ENCODE measurements at regions not wholly inside any gene's neighbourhood (a gene's known extent, or its start where the extent isn't known, plus 50 kb on each side); places are given as distances from the start of the nearest gene placed in this dataset.

DNA sequence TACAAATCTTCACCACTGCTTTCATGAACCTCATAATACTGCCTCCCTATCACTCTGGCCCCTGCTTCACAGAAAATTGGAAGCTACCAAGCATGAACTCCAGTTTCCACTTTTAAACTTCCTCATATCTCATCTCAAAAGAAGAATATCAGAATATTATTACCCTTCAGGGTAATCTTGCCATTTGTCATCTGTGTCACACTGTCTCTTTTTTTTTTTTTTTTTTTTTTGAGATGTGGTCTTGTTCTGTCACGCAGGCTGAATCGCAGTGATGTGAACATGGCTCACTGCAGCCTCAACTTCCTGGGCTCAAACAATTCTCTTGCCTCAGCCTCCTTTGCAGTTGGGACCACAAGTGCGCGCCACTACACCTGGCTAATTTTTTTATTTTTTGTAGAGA is 80.4 kb upstream of the TCF12 start:
- Histone ChIP-seq H3K4me1 (ENCODE audit: insufficient read depth) (no peaks in the 10 kb centered on the region), H3K27me3 (no peaks in the 10 kb centered on the region), H3K27ac (no peak overlapping the region), H3K9me3 (ENCODE audit: low read depth) (no peaks in the 10 kb centered on the region), H3K4me3 (no peak overlapping the region), H3K4me2 (no peak overlapping the region), H3K36me3 (replicated peaks; ENCODE audit: insufficient read depth, low read depth) (no peaks in the 10 kb centered on the region), H3K79me2 (no peaks in the 10 kb centered on the region), H2AFZ (no peak overlapping the region), H3K9me2 (replicated peaks; ENCODE audit: insufficient read depth) (no peaks in the 10 kb centered on the region), H4K20me1 (ENCODE audit: insufficient read depth, poor library complexity, severe bottlenecking) (no peaks in the 10 kb centered on the region)
- WGBS (ENCODE audit: low lambda C conversion rate, missing lambda C conversion rate) = 96% methylated on average over 4 of the region's 4 CpGs
- TF ChIP-seq EZH2phosphoT487 (IDR thresholded peaks at IDR 0.05; ENCODE audit: low read depth, severe bottlenecking, unreplicated experiment) (no peak), EZH2 (IDR thresholded peaks at IDR 0.05; ENCODE audit: borderline replicate concordance) (no peak)
- TF ChIP-seq, protein P1, sequence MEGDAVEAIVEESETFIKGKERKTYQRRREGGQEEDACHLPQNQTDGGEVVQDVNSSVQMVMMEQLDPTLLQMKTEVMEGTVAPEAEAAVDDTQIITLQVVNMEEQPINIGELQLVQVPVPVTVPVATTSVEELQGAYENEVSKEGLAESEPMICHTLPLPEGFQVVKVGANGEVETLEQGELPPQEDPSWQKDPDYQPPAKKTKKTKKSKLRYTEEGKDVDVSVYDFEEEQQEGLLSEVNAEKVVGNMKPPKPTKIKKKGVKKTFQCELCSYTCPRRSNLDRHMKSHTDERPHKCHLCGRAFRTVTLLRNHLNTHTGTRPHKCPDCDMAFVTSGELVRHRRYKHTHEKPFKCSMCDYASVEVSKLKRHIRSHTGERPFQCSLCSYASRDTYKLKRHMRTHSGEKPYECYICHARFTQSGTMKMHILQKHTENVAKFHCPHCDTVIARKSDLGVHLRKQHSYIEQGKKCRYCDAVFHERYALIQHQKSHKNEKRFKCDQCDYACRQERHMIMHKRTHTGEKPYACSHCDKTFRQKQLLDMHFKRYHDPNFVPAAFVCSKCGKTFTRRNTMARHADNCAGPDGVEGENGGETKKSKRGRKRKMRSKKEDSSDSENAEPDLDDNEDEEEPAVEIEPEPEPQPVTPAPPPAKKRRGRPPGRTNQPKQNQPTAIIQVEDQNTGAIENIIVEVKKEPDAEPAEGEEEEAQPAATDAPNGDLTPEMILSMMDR (IDR thresholded peaks at IDR 0.05; ENCODE audit: poor library complexity) = no peak
- DNase-seq (ENCODE audit: low spot score) = no peak

DNA sequence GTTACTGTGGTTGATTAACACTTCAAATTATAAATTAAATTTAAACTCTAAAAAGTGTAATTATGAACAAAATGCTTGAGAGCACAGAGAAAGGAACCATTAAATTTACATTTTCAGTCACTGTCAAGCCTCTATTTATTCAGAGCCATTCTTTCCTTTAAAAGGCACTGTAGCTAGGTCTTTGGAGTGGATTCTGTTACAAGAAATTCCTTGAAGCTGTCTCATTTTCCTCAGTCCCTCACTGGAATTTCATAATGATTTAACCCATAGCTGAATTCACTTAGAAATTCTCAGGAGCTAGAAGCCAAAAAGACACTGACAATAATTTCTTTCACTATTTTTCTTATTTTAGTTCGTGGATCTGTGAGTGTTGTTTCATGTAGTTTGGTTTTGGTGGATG is 81.2 kb upstream of the TCF12 start:
- Histone ChIP-seq H3K4me2 (no peak overlapping the region), H3K9me2 (replicated peaks; ENCODE audit: insufficient read depth) (no peaks in the 10 kb centered on the region), H3K4me3 (no peak overlapping the region), H3K36me3 (replicated peaks; ENCODE audit: insufficient read depth, low read depth) (no peaks in the 10 kb centered on the region), H3K27ac (no peak overlapping the region), H3K4me1 (ENCODE audit: insufficient read depth) (no peaks in the 10 kb centered on the region), H2AFZ (no peak overlapping the region), H3K27me3 (no peaks in the 10 kb centered on the region), H3K79me2 (no peaks in the 10 kb centered on the region), H3K9me3 (ENCODE audit: low read depth) (no peaks in the 10 kb centered on the region), H4K20me1 (ENCODE audit: insufficient read depth, poor library complexity, severe bottlenecking) (no peaks in the 10 kb centered on the region)
- no peak for DNase-seq (ENCODE audit: low spot score)
- no peak for TF ChIP-seq EZH2phosphoT487 (IDR thresholded peaks at IDR 0.05; ENCODE audit: low read depth, severe bottlenecking, unreplicated experiment)
- TF ChIP-seq, protein P1 (IDR thresholded peaks at IDR 0.05; ENCODE audit: poor library complexity) = no peak
- TF ChIP-seq EZH2 (IDR thresholded peaks at IDR 0.05; ENCODE audit: borderline replicate concordance) = no peak
- 83% methylated on average over 1 of the region's 1 CpG for WGBS (ENCODE audit: low lambda C conversion rate, missing lambda C conversion rate)

DNA sequence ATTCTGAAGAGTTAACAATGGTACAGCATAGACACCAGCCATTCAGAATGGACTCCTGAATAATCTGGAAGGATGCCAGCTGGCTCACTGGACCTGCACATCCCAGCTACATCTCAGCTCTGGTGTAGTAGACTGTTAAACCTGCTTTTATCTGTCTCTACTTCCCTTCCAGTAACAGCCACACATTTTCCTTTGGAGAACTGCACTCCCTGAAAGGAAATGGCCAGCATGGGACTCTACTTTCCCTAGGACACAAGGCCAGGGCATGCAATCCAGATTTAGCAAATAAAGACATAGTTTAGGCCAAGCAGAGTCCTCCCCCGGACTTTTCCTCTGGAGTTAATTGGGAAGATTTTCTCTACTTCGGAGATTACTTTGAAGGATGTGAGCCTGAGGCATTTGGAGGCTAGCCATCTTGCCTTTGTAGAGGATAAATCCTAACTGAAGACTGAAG is 82.7 kb upstream of the TCF12 start:
- Histone ChIP-seq H3K4me3 (no peak overlapping the region), H2AFZ (no peak overlapping the region), H3K27ac (no peak overlapping the region), H3K9me3 (ENCODE audit: low read depth) (no peaks in the 10 kb centered on the region), H3K79me2 (no peaks in the 10 kb centered on the region), H3K4me2 (no peak overlapping the region), H3K27me3 (no peaks in the 10 kb centered on the region), H3K9me2 (replicated peaks; ENCODE audit: insufficient read depth) (no peaks in the 10 kb centered on the region), H4K20me1 (ENCODE audit: insufficient read depth, poor library complexity, severe bottlenecking) (no peaks in the 10 kb centered on the region), H3K36me3 (replicated peaks; ENCODE audit: insufficient read depth, low read depth) (no peaks in the 10 kb centered on the region), H3K4me1 (ENCODE audit: insufficient read depth) (no peaks in the 10 kb centered on the region)
- WGBS (ENCODE audit: low lambda C conversion rate, missing lambda C conversion rate) = 55% methylated on average over 2 of the region's 2 CpGs
- DNase-seq (ENCODE audit: low spot score) = no peak
- TF ChIP-seq EZH2phosphoT487 (IDR thresholded peaks at IDR 0.05; ENCODE audit: low read depth, severe bottlenecking, unreplicated experiment) (no peak), EZH2 (IDR thresholded peaks at IDR 0.05; ENCODE audit: borderline replicate concordance) (no peak)

DNA sequence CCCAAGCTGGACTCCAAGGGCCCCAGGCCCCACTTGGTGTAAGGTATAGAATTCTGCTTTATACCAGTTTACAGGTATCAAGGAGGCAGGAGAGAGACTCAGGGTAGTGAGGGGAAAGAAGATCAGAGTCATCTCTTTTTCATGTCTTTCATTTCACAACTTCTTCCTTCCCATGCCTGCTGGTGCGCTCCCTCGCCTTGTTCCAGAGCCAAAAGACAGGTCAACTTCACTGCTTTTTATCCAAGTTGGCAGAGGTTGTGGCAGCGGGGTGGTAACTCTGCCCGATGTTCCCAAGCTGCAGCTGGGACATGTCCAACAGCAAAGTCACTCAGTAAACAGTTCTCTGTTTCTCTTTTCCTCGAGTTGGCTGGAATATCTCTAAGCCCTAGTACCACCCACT is 86.3 kb upstream of the TCF12 start:
- Histone ChIP-seq H3K27me3 (no peaks in the 10 kb centered on the region), H2AFZ (no peak overlapping the region), H3K36me3 (replicated peaks; ENCODE audit: insufficient read depth, low read depth) (no peaks in the 10 kb centered on the region), H3K79me2 (no peaks in the 10 kb centered on the region), H3K27ac (no peak overlapping the region), H3K9me2 (replicated peaks; ENCODE audit: insufficient read depth) (no peaks in the 10 kb centered on the region), H3K4me2 (peak overlapping the region; percentile 5), H3K9me3 (ENCODE audit: low read depth) (no peaks in the 10 kb centered on the region), H4K20me1 (ENCODE audit: insufficient read depth, poor library complexity, severe bottlenecking) (no peaks in the 10 kb centered on the region), H3K4me3 (no peak overlapping the region), H3K4me1 (ENCODE audit: insufficient read depth) (no peaks in the 10 kb centered on the region)
- no peak for TF ChIP-seq EZH2phosphoT487 (IDR thresholded peaks at IDR 0.05; ENCODE audit: low read depth, severe bottlenecking, unreplicated experiment)
- peak; percentile 10 for DNase-seq (ENCODE audit: low spot score)
- 68% methylated on average over 5 of the region's 5 CpGs for WGBS (ENCODE audit: low lambda C conversion rate, missing lambda C conversion rate)

Data from hepatocyte (in vitro differentiated cells).